HCT116 (cell line): ENCODE measurements at regions not wholly inside any gene's neighbourhood (a gene's known extent, or its start where the extent isn't known, plus 50 kb on each side); places are given as distances from the start of the nearest gene placed in this dataset.

ENCODE experiments used
- ATAC-seq: fragments of 200-7000 bp; cut with Tn5 transposase; 2 replicates; pipeline ENCODE4 v1.9.1; 2020; ENCODE audit warnings: mild to moderate bottlenecking, moderate library complexity
- BruUV-seq: library from RNA; stranded (reverse); fragments of 400-500 nt; replicated peaks from 2 replicates; lab custom pipeline; 2021; lab: Mats Ljungman, UMichigan
- CTCF ChIA-PET: fragments of 300-600 bp; sonication (Branson Sonifier 250); formaldehyde crosslinking; loops from one replicate; lab custom pipeline; 2021; ENCODE audit warnings: antibody characterized with exemption; lab: Charles Lee
- POLR2A ChIA-PET: fragments of 300-600, 350-600 bp; sonication (Branson Sonifier 250); formaldehyde crosslinking; loops from one replicate; lab custom pipeline; 2021; ENCODE audit warnings: antibody characterized with exemption; lab: Charles Lee
- RAD21 ChIA-PET, 2 experiments: fragments of 300-600 bp; sonication (Branson Sonifier 250); formaldehyde crosslinking; loops; one replicate each; lab custom pipeline; 2023; ENCODE audit warnings: low total read pairs in 2 of 2; ENCODE audit not compliant: uncharacterized antibody in 2 of 2, unreplicated experiment in 2 of 2, low non-redundant PET in 1 of 2; lab: Charles Lee
- DNase-seq: peaks from one replicate; pipeline ENCODE4 v3.0.0-alpha.2; 2010; ENCODE audit warnings: low read depth, low spot score
- H2AFZ ChIP-seq: fragments of 200-600 bp; shearing (Covaris generic), sonication (generic); 2 replicates; pipeline ENCODE4 v1.6.1; 2017; ENCODE audit warnings: low read depth, mixed run types, mixed read lengths, antibody characterized with exemption, low read length; ENCODE audit not compliant: poor library complexity, severe bottlenecking
- H3K27ac ChIP-seq: 2 replicates; pipeline ENCODE4 v1.5.1; 2012; ENCODE audit warnings: low read depth, low read length
- H3K27me3 ChIP-seq: fragments of 200-600 bp; sonication (generic); 2 replicates; pipeline ENCODE4 v1.6.1; 2016; ENCODE audit warnings: mixed run types, low read length, mixed read lengths; ENCODE audit not compliant: insufficient read depth
- H3K36me3 ChIP-seq, 2 experiments: fragments of 200-500 bp in 1 of 2; fragments of 200-600 bp in 1 of 2; sonication (Bioruptor generic) in 1 of 2; sonication (generic) in 1 of 2; 2 replicates each; pipeline versions ENCODE4 v1.5.1 to v1.6.1; 2014 to 2016; ENCODE audit warnings: low read length in 2 of 2, inconsistent platforms in 1 of 2, mixed read lengths in 1 of 2, mixed run types in 1 of 2; ENCODE audit not compliant: insufficient read depth in 2 of 2, control insufficient read depth in 1 of 2
- H3K4me1 ChIP-seq, 2 experiments: fragments of 200-600 bp in 1 of 2; sonication (generic) in 1 of 2; 2 replicates each; pipeline versions ENCODE4 v1.5.1 to v1.6.1; 2012 to 2017; ENCODE audit warnings: low read length in 2 of 2, inconsistent platforms in 1 of 2, mild to moderate bottlenecking in 1 of 2, mixed read lengths in 1 of 2, mixed run types in 1 of 2, moderate library complexity in 1 of 2; ENCODE audit not compliant: insufficient read depth in 2 of 2, control insufficient read depth in 1 of 2
- H3K4me2 ChIP-seq: fragments of 200-600 bp; sonication (generic); 2 replicates; pipeline ENCODE4 v1.6.1; 2017; ENCODE audit warnings: mixed run types, low read length, mixed read lengths
- H3K4me3 ChIP-seq, 2 experiments: fragments of 200-600 bp in 1 of 2; sonication (generic) in 1 of 2; replicated peaks in 1 of 2; 2 replicates each; pipeline ENCODE4 v1.5.1; 2011 to 2016; ENCODE audit warnings: low read length in 2 of 2, control low read depth in 1 of 2, low read depth in 1 of 2, mild to moderate bottlenecking in 1 of 2, mixed read lengths in 1 of 2, mixed run types in 1 of 2
- H3K79me2 ChIP-seq: fragments of 200-600 bp; sonication (generic); 2 replicates; pipeline ENCODE4 v1.6.1; 2017; ENCODE audit warnings: mild to moderate bottlenecking, mixed run types, low read length, moderate library complexity, mixed read lengths; ENCODE audit not compliant: insufficient read depth
- H3K9ac ChIP-seq: fragments of 200-600 bp; sonication (generic); 2 replicates; pipeline ENCODE4 v1.6.1; 2016; ENCODE audit warnings: low read length, mixed read lengths
- H3K9me2 ChIP-seq: fragments of 200-600 bp; sonication (generic), shearing (Covaris generic); 2 replicates; pipeline ENCODE4 v1.6.1; 2017; ENCODE audit warnings: mixed run types, mild to moderate bottlenecking, moderate library complexity; ENCODE audit not compliant: insufficient read depth
- H3K9me3 ChIP-seq, 2 experiments: fragments of 200-500 bp in 1 of 2; fragments of 200-600 bp in 1 of 2; sonication (Bioruptor generic) in 1 of 2; sonication (generic) in 1 of 2; 2 replicates each; pipeline ENCODE4 v1.6.1; 2014 to 2017; ENCODE audit warnings: low read length in 2 of 2, mixed read lengths in 2 of 2, inconsistent platforms in 1 of 2, low read depth in 1 of 2, mild to moderate bottlenecking in 1 of 2, mixed run types in 1 of 2, moderate library complexity in 1 of 2; ENCODE audit not compliant: control insufficient read depth in 1 of 2, insufficient read depth in 1 of 2
- H4K20me1 ChIP-seq: fragments of 200-600 bp; sonication (generic), shearing (Covaris generic); 2 replicates; pipeline ENCODE4 v1.6.1; 2017; ENCODE audit warnings: mixed run types, mild to moderate bottlenecking, moderate library complexity; ENCODE audit not compliant: insufficient read depth
- CBX3 ChIP-seq: IDR thresholded peaks from 2 replicates; pipeline ENCODE4 v1.6.1; 2012; ENCODE audit warnings: low read depth
- CEBPB ChIP-seq: IDR thresholded peaks from 2 replicates; pipeline ENCODE4 v1.6.1; 2012; ENCODE audit warnings: low read depth
- EGR1 ChIP-seq: IDR thresholded peaks from 2 replicates; pipeline ENCODE4 v1.6.1; 2012; ENCODE audit warnings: low read depth
- ELF1 ChIP-seq: IDR thresholded peaks from 2 replicates; pipeline ENCODE4 v1.6.1; 2012; ENCODE audit warnings: low read depth, borderline replicate concordance
- EZH2 ChIP-seq: fragments of 200-600 bp; sonication (generic); IDR thresholded peaks from 2 replicates; pipeline ENCODE4 v1.6.1; 2017; ENCODE audit warnings: antibody characterized with exemption, mixed run types
- EZH2phosphoT487 ChIP-seq: fragments of 200-600 bp; IDR thresholded peaks from 2 replicates; pipeline ENCODE4 v1.6.1; 2018; ENCODE audit warnings: antibody characterized with exemption, borderline replicate concordance
- FOSL1 ChIP-seq: IDR thresholded peaks from 2 replicates; pipeline ENCODE4 v1.6.1; 2012; ENCODE audit warnings: low read depth
- POLR2AphosphoS5 ChIP-seq: IDR thresholded peaks from 2 replicates; pipeline ENCODE4 v1.6.1; 2011; ENCODE audit warnings: mild to moderate bottlenecking, low read depth, low read length, moderate library complexity
- RAD21 ChIP-seq: IDR thresholded peaks from 2 replicates; pipeline ENCODE4 v1.6.1; 2012; ENCODE audit warnings: low read depth, mild to moderate bottlenecking
- SP1 ChIP-seq: IDR thresholded peaks from 2 replicates; pipeline ENCODE4 v1.6.1; 2012; ENCODE audit warnings: low read depth
- SRF ChIP-seq: IDR thresholded peaks from 2 replicates; pipeline ENCODE4 v1.6.1; 2012; ENCODE audit warnings: low read depth
- TCF7L2 ChIP-seq: IDR thresholded peaks from 2 replicates; pipeline ENCODE4 v1.7.0; 2011; ENCODE audit warnings: borderline replicate concordance, inconsistent platforms; ENCODE audit not compliant: insufficient read depth, insufficient read length; ENCODE audit errors: extremely low read depth
- ZFX ChIP-seq: fragments of 450-650 bp; IDR thresholded peaks from 2 replicates; pipeline ENCODE4 v1.6.1; 2017
- ZNF274 ChIP-seq: fragments of 200-500 bp; sonication (Bioruptor generic); IDR thresholded peaks from 2 replicates; pipeline ENCODE4 v1.6.1; 2014; ENCODE audit warnings: mild to moderate bottlenecking, low read depth, low read length, inconsistent platforms
- intact Hi-C: fragments of 100-400 bp; cut with micrococcal nuclease; formaldehyde crosslinking; loops from 2 replicates; pipeline ENCODE4 v1.10.0; 2022
- TF ChIP-seq, protein P1 (sequence below), 3 experiments: fragments of 200-600 bp in 1 of 3; sonication (generic) in 1 of 3; IDR thresholded peaks in 2 of 3; conservative IDR thresholded peaks in 1 of 3; 2 replicates each; pipeline ENCODE4 v1.5.1; 2012 to 2017; ENCODE audit warnings: low read depth in 2 of 3, low read length in 2 of 3, antibody characterized with exemption in 1 of 3, borderline replicate concordance in 1 of 3, control low read depth in 1 of 3, mild to moderate bottlenecking in 1 of 3, mixed read lengths in 1 of 3, mixed run types in 1 of 3, moderate library complexity in 1 of 3; ENCODE audit not compliant: insufficient read depth in 1 of 3
- TF ChIP-seq, protein P2 (sequence below): IDR thresholded peaks from 2 replicates; pipeline ENCODE4 v1.6.1; 2012
- TF ChIP-seq, protein P3 (sequence below): IDR thresholded peaks from 2 replicates; pipeline ENCODE4 v1.6.1; 2012
- TF ChIP-seq, protein P4 (sequence below): IDR thresholded peaks from 2 replicates; pipeline ENCODE4 v1.6.1; 2012; ENCODE audit warnings: low read depth

DNA sequence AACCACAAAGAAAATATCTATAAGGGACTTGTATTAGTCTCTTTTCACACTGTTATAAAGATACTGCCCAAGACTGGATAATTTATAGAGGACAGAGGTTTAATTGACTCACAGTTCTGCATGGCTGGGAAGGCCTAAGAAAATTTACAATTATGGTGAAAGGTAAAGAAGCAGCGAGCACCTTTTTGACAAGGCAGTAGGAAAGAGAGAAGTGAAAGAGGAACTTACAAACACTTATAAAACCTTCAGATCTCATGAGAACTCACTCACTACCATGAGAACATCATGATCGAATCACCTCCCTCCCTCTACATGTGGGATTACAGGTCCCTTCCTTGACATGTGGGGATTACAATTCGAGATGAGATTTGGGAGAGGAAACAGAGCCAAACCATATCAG is 856.0 kb downstream of the TRAM1L1 start:
- H3K79me2 ChIP-seq: no peaks in the 10 kb centered on the region
- TF ChIP-seq ELF1 (no peak), ZFX (no peak), EGR1 (no peak), POLR2AphosphoS5 (no peak), RAD21 (no peak), CEBPB (no peak), FOSL1 (no peak), ZNF274 (no peak), SP1 (no peak), EZH2 (no peak), CBX3 (no peak), SRF (no peak), EZH2phosphoT487 (no peak), TCF7L2 (no peak)
- TF ChIP-seq, protein P1, sequence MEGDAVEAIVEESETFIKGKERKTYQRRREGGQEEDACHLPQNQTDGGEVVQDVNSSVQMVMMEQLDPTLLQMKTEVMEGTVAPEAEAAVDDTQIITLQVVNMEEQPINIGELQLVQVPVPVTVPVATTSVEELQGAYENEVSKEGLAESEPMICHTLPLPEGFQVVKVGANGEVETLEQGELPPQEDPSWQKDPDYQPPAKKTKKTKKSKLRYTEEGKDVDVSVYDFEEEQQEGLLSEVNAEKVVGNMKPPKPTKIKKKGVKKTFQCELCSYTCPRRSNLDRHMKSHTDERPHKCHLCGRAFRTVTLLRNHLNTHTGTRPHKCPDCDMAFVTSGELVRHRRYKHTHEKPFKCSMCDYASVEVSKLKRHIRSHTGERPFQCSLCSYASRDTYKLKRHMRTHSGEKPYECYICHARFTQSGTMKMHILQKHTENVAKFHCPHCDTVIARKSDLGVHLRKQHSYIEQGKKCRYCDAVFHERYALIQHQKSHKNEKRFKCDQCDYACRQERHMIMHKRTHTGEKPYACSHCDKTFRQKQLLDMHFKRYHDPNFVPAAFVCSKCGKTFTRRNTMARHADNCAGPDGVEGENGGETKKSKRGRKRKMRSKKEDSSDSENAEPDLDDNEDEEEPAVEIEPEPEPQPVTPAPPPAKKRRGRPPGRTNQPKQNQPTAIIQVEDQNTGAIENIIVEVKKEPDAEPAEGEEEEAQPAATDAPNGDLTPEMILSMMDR (IDR thresholded peaks at IDR 0.05 in 2 of 3, conservative IDR thresholded peaks at IDR 0.05 in 1 of 3; ENCODE audit: borderline replicate concordance in 1 of 3, insufficient read depth in 1 of 3, low read depth in 2 of 3, low read length in 2 of 3): no peak
- TF ChIP-seq, protein P2, sequence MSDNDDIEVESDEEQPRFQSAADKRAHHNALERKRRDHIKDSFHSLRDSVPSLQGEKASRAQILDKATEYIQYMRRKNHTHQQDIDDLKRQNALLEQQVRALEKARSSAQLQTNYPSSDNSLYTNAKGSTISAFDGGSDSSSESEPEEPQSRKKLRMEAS: no peak
- TF ChIP-seq, protein P3, sequence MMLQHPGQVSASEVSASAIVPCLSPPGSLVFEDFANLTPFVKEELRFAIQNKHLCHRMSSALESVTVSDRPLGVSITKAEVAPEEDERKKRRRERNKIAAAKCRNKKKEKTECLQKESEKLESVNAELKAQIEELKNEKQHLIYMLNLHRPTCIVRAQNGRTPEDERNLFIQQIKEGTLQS: no peak
- TF ChIP-seq, protein P4, sequence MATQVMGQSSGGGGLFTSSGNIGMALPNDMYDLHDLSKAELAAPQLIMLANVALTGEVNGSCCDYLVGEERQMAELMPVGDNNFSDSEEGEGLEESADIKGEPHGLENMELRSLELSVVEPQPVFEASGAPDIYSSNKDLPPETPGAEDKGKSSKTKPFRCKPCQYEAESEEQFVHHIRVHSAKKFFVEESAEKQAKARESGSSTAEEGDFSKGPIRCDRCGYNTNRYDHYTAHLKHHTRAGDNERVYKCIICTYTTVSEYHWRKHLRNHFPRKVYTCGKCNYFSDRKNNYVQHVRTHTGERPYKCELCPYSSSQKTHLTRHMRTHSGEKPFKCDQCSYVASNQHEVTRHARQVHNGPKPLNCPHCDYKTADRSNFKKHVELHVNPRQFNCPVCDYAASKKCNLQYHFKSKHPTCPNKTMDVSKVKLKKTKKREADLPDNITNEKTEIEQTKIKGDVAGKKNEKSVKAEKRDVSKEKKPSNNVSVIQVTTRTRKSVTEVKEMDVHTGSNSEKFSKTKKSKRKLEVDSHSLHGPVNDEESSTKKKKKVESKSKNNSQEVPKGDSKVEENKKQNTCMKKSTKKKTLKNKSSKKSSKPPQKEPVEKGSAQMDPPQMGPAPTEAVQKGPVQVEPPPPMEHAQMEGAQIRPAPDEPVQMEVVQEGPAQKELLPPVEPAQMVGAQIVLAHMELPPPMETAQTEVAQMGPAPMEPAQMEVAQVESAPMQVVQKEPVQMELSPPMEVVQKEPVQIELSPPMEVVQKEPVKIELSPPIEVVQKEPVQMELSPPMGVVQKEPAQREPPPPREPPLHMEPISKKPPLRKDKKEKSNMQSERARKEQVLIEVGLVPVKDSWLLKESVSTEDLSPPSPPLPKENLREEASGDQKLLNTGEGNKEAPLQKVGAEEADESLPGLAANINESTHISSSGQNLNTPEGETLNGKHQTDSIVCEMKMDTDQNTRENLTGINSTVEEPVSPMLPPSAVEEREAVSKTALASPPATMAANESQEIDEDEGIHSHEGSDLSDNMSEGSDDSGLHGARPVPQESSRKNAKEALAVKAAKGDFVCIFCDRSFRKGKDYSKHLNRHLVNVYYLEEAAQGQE: no peak
- TF ChIP-seq, all 23 proteins: peak for 0
- Histone ChIP-seq H4K20me1 (no peaks in the 10 kb centered on the region), H3K9me3 (no peaks in the 10 kb centered on the region), H3K27ac (no peak overlapping the region), H3K4me3 (no peak overlapping the region), H3K9ac (no peak overlapping the region), H2AFZ (no peak overlapping the region), H3K27me3 (no peaks in the 10 kb centered on the region), H3K36me3 (no peaks in the 10 kb centered on the region), H3K9me2 (no peaks in the 10 kb centered on the region), H3K4me2 (no peak overlapping the region), H3K4me1 (no peaks in the 10 kb centered on the region)
- ChIA-PET RAD21 (no interaction called here), CTCF (no interaction called here), POLR2A (no interaction called here)
- ATAC-seq: no peak
- DNase-seq: no peak
- BruUV-seq: no TSS peak
- intact Hi-C loops: no loop called here
